ENCODE measurements at regions not wholly inside any gene's neighbourhood (a gene's known extent, or its start where the extent isn't known, plus 50 kb on each side); places are given as distances from the start of the nearest gene placed in this dataset.

- H3K9me3 Mint-ChIP-seq, result peaks cover 10% of the 10 kb centered on the region
- peaks cover 9% of the 10 kb centered on the region for H3K4me1 Mint-ChIP-seq
- no peak overlapping the region for H3K4me3 Mint-ChIP-seq
- H3K36me3 ChIP-seq (ENCODE audit: control insufficient read depth, insufficient read depth, low read length), result no peaks in the 10 kb centered on the region
- H3K27me3 ChIP-seq (ENCODE audit: control insufficient read depth, insufficient read depth, low read length, poor library complexity, severe bottlenecking), result no peaks in the 10 kb centered on the region
- no peak overlapping the region for H3K9ac ChIP-seq (ENCODE audit: extremely low read depth, low read length, poor library complexity, severe bottlenecking)
- no peak overlapping the region for H3K4me3 ChIP-seq (ENCODE audit: low read length)
- H3K27me3 Mint-ChIP-seq (ENCODE audit: insufficient read depth), result peaks cover 8% of the 10 kb centered on the region
- no peak overlapping the region for H3K27ac ChIP-seq (ENCODE audit: low read depth, low read length)
- H3K4me1 ChIP-seq (ENCODE audit: control insufficient read depth, insufficient read depth, low read length), result no peaks in the 10 kb centered on the region
- 33 to 67% methylated on average over 1 to 5 of the region's 5 CpGs for WGBS, 2 experiments (ENCODE audit: insufficient coverage in 1 of 2, insufficient read length in 1 of 2)
- peak overlapping the region; percentile 78 for H3K27ac Mint-ChIP-seq
- H3K36me3 Mint-ChIP-seq (ENCODE audit: low read depth), result no peaks in the 10 kb centered on the region
- H3K9me3 ChIP-seq (ENCODE audit: control insufficient read depth, low read length), result peaks cover 11% of the 10 kb centered on the region
- DNase-seq, result peak; percentile 68
- TF ChIP-seq CTCF (conservative IDR thresholded peaks at IDR 0.05), result no peak
Measured at GRCh38 chr16:55030944-55031343, 100.3 kb downstream of the IRX5 start.

GRCh38 chr16:55031481-55031880 lies 100.8 kb downstream of the IRX5 start:
- Mint-ChIP-seq H3K36me3 (ENCODE audit: low read depth) (no peaks in the 10 kb centered on the region), H3K4me3 (no peak overlapping the region), H3K27ac (no peak overlapping the region), H3K4me1 (peaks cover 9% of the 10 kb centered on the region), H3K9me3 (peaks cover 8% of the 10 kb centered on the region), H3K27me3 (ENCODE audit: insufficient read depth) (peaks cover 4% of the 10 kb centered on the region)
- peak; percentile 12 for DNase-seq
- TF ChIP-seq CTCF (conservative IDR thresholded peaks at IDR 0.05), result no peak
- 91 to 95% methylated on average over 4 to 6 of the region's 6 CpGs for WGBS, 2 experiments (ENCODE audit: insufficient coverage in 1 of 2, insufficient read length in 1 of 2)
- H3K27ac ChIP-seq (ENCODE audit: low read depth, low read length), result no peak overlapping the region
- H3K4me1 ChIP-seq (ENCODE audit: control insufficient read depth, insufficient read depth, low read length), result no peaks in the 10 kb centered on the region
- no peak overlapping the region for H3K9ac ChIP-seq (ENCODE audit: extremely low read depth, low read length, poor library complexity, severe bottlenecking)
- no peak overlapping the region for H3K4me3 ChIP-seq (ENCODE audit: low read length)
- H3K9me3 ChIP-seq (ENCODE audit: control insufficient read depth, low read length), result peaks cover 11% of the 10 kb centered on the region
- H3K36me3 ChIP-seq (ENCODE audit: control insufficient read depth, insufficient read depth, low read length), result no peaks in the 10 kb centered on the region
- H3K27me3 ChIP-seq (ENCODE audit: control insufficient read depth, insufficient read depth, low read length, poor library complexity, severe bottlenecking), result no peaks in the 10 kb centered on the region

GRCh38 chr16:55033225-55034156 lies 102.8 kb downstream of the IRX5 start:
- no peak for DNase-seq

More at GRCh38 chr16:55033225-55034156, 102.8 kb downstream of the IRX5 start:
- no peaks in the 10 kb centered on the region for H3K36me3 ChIP-seq (ENCODE audit: control insufficient read depth, insufficient read depth, low read length)
- WGBS, 2 experiments (ENCODE audit: insufficient coverage in 1 of 2, insufficient read length in 1 of 2), result 96 to 97% methylated on average over 21 to 28 of the region's 28 CpGs
- H3K4me1 ChIP-seq (ENCODE audit: control insufficient read depth, insufficient read depth, low read length), result no peaks in the 10 kb centered on the region
- H3K27ac Mint-ChIP-seq, result no peak overlapping the region
- H3K9ac ChIP-seq (ENCODE audit: extremely low read depth, low read length, poor library complexity, severe bottlenecking), result no peak overlapping the region
- peaks cover 9% of the 10 kb centered on the region for H3K4me1 Mint-ChIP-seq
- peaks cover 11% of the 10 kb centered on the region for H3K9me3 ChIP-seq (ENCODE audit: control insufficient read depth, low read length)
- H3K4me3 ChIP-seq (ENCODE audit: low read length), result no peak overlapping the region
- H3K36me3 Mint-ChIP-seq (ENCODE audit: low read depth), result no peaks in the 10 kb centered on the region
- H3K27me3 Mint-ChIP-seq (ENCODE audit: insufficient read depth), result peaks cover 5% of the 10 kb centered on the region
- H3K27me3 ChIP-seq (ENCODE audit: control insufficient read depth, insufficient read depth, low read length, poor library complexity, severe bottlenecking), result no peaks in the 10 kb centered on the region
- H3K9me3 Mint-ChIP-seq, result peaks cover 5% of the 10 kb centered on the region
- H3K4me3 Mint-ChIP-seq, result no peak overlapping the region
- H3K27ac ChIP-seq (ENCODE audit: low read depth, low read length), result no peak overlapping the region
- no peak for TF ChIP-seq CTCF (conservative IDR thresholded peaks at IDR 0.05)
